ENCODE measurements at regions not wholly inside any gene's neighbourhood (a gene's known extent, or its start where the extent isn't known, plus 50 kb on each side); places are given as distances from the start of the nearest gene placed in this dataset.

- Histone ChIP-seq H3K4me1 (no peaks in the 10 kb centered on the region), H3K27ac (no peak overlapping the region), H3K9me3 (no peaks in the 10 kb centered on the region), H3K27me3 (no peaks in the 10 kb centered on the region), H3K36me3 (no peaks in the 10 kb centered on the region), H3K4me3 (replicated peaks in 1 of 3) (no peak overlapping the region)
- intact Hi-C loops (cut with DNase I): no loop called here
- 46 to 50% methylated on average over 2 of the region's 2 CpGs for whole genome bisulfite sequencing, 2 donors
- TF ChIP-seq POLR2A (IDR thresholded peaks at IDR 0.05) (no peak), CTCF (IDR thresholded peaks at IDR 0.05) (no peak)
- DNase-seq: no peak
Observed at GRCh38 chr13:90552702-90553101, 794.8 kb upstream of the MIR17HG start.

- no peak for DNase-seq
- TF ChIP-seq POLR2A (IDR thresholded peaks at IDR 0.05) (no peak), CTCF (IDR thresholded peaks at IDR 0.05) (no peak)
- Histone ChIP-seq H3K4me3 (replicated peaks in 1 of 3) (no peak overlapping the region), H3K36me3 (no peaks in the 10 kb centered on the region), H3K9me3 (no peaks in the 10 kb centered on the region), H3K27ac (no peak overlapping the region), H3K27me3 (no peaks in the 10 kb centered on the region), H3K4me1 (no peaks in the 10 kb centered on the region)
- intact Hi-C loops (cut with DNase I): no loop called here
- WGBS, 2 donors: 61% methylated on average over 3 of the region's 3 CpGs
Observed at GRCh38 chr13:90553159-90553558, 794.3 kb upstream of the MIR17HG start.

- intact Hi-C loops (cut with DNase I): no loop called here
- H3K9me3 ChIP-seq: no peaks in the 10 kb centered on the region
- 94 to 97% methylated on average over 2 of the region's 2 CpGs for WGBS, 2 donors
- H3K27me3 ChIP-seq: no peaks in the 10 kb centered on the region
- no peak overlapping the region for H3K4me3 ChIP-seq (replicated peaks in 1 of 3)
- no peaks in the 10 kb centered on the region for H3K4me1 ChIP-seq
- H3K36me3 ChIP-seq: no peaks in the 10 kb centered on the region
- DNase-seq: no peak
- TF ChIP-seq CTCF (IDR thresholded peaks at IDR 0.05) (no peak), POLR2A (IDR thresholded peaks at IDR 0.05) (no peak)
- H3K27ac ChIP-seq: no peak overlapping the region
Observed at GRCh38 chr13:90557626-90558025, 789.9 kb upstream of the MIR17HG start.

GRCh38 chr13:90562443-90562842, 785.0 kb upstream of the MIR17HG start:
- no peaks in the 10 kb centered on the region for H3K36me3 ChIP-seq
- TF ChIP-seq CTCF (IDR thresholded peaks at IDR 0.05) (no peak), POLR2A (IDR thresholded peaks at IDR 0.05) (no peak)
- H3K27me3 ChIP-seq: no peaks in the 10 kb centered on the region
- no peaks in the 10 kb centered on the region for H3K4me1 ChIP-seq
- H3K4me3 ChIP-seq (replicated peaks in 1 of 3): no peak overlapping the region
- 16 to 27% methylated on average over 1 of the region's 1 CpG for WGBS, 2 donors
- H3K9me3 ChIP-seq: no peaks in the 10 kb centered on the region
- no peak overlapping the region for H3K27ac ChIP-seq
- no peak for DNase-seq
- intact Hi-C loops (cut with DNase I): no loop called here

GRCh38 chr13:90564096-90564495, 783.4 kb upstream of the MIR17HG start:
- intact Hi-C loops (cut with DNase I): no loop called here

More at GRCh38 chr13:90564096-90564495, 783.4 kb upstream of the MIR17HG start:
- H3K9me3 ChIP-seq: no peaks in the 10 kb centered on the region
- no peak overlapping the region for H3K27ac ChIP-seq
- no peak overlapping the region for H3K4me3 ChIP-seq (replicated peaks in 1 of 3)
- TF ChIP-seq POLR2A (IDR thresholded peaks at IDR 0.05) (no peak), CTCF (IDR thresholded peaks at IDR 0.05) (no peak)
- H3K36me3 ChIP-seq: no peaks in the 10 kb centered on the region
- no peaks in the 10 kb centered on the region for H3K4me1 ChIP-seq
- WGBS, 2 donors: 82 to 97% methylated on average over 1 to 5 of the region's 7 CpGs
- no peaks in the 10 kb centered on the region for H3K27me3 ChIP-seq
- DNase-seq: no peak

All from thyroid gland (tissue), 4 donors.